GM19099 (cell line): ENCODE measurements at regions not wholly inside any gene's neighbourhood (a gene's known extent, or its start where the extent isn't known, plus 50 kb on each side); places are given as distances from the start of the nearest gene placed in this dataset.

Source experiments
- POLR2A ChIP-seq: IDR thresholded peaks from 3 replicates; pipeline ENCODE4 v1.6.1; 2011; ENCODE audit warnings: low read depth; ENCODE audit not compliant: insufficient read length; ENCODE audit errors: extremely low read depth

DNA sequence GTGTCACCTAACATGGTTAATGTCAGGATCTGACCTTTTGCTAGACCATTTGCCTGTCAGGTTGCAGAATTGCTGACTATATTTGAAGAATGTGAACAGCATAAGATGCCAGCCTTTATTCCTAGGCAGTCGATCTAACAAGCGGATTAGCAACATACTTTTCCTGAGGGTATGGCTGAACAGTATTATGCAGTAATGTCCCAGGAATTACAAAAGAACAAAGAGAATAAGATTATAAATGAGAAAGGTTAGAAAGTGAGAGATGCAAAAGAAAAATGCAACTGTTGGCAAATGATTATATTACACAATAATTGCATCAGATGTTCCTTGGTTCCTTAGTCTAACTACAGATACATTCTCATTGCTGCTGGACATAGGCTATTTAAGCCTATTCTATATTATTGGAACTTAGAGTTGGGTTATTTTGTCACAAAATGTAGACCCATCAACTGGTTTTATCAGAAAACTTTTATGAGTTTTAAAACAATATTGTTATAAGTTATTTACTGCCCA, 647.1 kb upstream of the CRIM1 start:
- no peak for TF ChIP-seq POLR2A

DNA sequence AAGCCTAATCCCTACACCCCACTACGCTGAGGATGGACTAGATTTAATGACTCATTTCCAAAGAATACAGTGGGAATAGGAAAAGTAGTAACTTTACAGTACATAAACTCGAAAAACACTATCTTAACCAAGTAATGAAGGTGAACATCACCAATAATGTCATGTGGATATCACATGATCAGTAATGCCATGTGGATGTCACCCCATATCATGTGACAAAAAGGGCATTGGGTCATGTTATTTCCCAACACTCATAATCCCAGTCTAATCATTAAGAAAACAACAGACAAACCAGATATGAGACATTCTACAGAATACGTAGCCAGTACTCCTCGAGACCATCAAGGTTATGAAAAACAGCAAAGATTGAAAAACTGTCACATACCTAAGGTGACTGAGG, 667.3 kb upstream of the CRIM1 start:
- no peak for TF ChIP-seq POLR2A

DNA sequence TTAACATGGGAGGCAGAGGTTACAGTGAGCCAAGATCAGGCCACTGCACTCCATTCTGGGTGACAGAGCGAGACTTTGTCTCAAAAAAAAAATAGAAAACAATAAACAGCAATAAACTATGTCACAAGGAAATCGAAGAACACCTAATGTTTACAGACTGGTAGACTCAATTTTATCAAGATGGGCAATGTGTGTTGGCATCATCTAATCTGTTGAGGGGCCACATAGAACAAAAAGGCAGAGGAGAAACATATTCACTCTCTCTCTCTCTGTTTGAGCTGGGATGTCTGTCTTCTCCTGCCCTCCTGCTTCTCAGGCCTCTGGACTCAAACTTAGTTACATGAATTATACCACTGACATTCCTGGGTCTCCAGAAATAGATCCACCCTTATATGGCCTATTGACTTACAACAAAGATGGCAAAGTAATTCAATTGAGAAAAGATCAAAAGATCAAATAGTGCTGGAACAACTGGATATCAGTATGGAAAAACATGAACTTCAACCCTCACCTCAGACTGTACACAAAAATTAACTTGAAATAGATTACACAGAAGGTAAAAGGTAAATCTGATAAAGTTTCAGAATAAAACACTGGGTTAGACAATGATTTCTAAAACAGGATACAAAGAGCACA, 703.8 kb upstream of the CRIM1 start:
- TF ChIP-seq POLR2A, result no peak

DNA sequence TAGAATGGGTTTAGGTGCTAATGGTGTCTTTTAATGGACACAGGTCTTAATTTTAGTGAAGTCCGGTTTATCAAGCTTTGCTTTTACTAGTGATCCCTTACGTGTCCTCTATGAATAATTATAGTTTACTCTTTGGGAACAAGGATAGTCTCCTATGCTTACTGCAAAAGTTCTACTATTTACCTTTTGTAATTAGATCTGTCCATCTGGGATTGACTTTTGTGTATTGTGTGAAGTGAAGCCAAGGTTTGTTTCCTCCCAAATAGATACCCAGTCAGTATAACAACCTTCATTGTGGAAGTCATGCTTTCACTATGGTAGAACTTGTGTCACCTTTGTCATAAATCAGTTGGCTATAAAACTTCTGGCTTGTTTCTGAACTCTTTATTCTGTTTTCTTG, 740.9 kb upstream of the CRIM1 start:
- TF ChIP-seq POLR2A, result no peak

DNA sequence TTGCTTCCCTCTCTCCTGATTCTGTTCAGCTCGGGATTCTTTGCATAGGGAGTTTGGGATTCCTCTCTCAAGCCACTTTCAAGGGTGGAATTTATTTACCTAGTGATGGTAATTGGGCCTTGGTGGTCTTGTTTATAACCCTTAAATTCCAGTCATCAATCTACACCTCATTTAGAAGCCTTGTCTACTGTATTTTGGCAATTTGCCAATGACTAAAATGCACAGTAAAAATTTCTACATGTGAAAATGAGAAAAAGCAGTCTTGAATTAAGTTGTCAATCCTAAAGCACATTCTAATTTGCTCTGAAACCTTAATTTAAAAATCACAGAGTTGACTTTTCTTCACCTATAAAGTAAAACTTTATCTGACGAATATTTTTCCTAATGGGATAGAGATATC, 749.2 kb upstream of the CRIM1 start:
- no peak for TF ChIP-seq POLR2A

DNA sequence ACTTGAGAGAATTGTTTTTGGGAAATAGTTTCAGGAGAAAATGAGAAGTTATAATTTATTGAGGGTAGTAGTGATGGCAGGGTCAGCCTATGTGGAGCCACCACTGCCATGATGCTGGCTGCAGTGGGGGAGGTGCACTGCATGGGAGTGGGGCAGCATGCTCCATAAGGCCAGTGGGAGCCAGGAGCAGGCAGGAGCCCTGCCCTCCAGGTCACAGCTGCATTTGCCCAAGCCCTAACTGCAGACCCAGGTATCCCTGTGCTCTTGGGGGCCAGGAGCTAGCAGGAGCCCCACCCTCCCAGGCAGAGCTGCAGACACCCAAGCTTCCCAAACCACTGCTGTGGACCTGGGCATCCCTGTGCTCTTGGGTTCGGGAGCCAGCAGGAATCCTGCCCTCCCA, 757.3 kb upstream of the CRIM1 start:
- TF ChIP-seq POLR2A, result no peak

DNA sequence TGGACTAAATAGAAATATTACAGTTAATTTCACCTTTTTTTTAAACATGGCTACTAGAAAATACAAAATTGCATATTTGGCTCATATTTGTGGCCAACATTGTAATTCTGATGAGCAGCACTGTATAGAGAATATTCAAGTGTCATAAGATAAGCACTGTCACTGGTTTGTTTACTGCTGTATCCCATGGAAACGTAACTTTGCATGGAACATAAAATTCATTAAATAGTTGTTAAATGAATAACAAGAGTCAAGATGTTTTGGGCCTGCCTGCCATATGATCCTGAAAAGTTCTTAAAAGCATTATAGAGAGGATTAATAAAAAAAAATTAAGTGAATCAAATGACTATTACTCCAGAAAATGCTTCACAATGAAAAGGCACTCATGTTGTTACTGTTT, 763.7 kb upstream of the CRIM1 start:
- TF ChIP-seq POLR2A, result no peak

DNA sequence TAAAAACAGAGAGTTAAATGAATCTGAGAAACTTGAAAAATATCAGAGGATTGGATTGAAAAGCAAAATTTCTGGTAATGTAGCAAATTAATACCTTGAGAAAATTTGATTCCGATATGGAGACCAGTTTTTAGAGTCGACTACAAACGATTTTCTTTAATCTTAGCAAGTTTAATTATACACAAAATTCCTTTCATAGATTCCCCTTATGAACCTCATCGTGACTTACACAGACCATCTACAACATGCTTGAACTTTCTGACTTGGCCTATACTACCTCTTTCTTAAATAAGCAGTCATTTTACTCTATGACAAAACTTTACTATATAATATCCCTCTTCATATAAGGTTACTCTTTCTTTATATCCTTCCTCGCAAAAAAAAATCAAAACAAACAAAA, 769.6 kb upstream of the CRIM1 start:
- TF ChIP-seq POLR2A, result no peak

DNA sequence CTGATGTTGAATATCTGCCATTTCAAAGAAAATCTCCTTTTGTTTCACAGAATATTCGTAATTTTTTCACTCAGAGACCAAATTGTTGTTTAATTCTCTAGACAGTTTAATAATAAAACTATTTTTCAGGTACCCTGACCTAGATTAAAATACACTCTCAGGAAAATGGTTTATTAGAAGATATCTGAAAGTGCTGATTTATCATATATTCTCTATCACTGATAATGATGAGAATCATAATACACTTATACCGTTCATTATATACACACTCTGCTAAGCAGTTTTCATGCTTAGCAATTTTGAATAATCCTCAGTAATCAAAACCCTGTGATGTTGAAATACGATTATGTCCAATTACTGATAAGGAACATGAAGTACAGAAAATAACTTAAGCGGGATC, 772.9 kb upstream of the CRIM1 start:
- no peak for TF ChIP-seq POLR2A

DNA sequence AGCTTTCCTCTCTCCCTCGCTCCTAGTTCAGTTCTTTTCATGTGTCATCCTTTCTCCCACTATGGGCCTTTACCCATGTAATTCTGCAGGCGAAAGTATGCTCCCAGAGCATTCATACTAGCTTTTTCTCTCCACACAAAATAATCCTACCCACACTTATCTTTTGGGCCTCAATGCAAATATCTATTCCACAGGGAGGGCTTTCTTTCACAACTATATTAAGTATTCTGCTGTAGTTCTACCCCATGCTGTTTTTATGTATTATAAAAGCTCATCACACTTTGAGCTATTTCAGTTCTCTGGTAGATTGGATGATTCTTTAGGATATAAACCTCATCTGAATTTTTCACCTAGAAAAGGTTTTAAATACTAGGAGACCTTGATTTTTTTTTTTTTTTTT, 774.6 kb upstream of the CRIM1 start:
- no peak for TF ChIP-seq POLR2A

DNA sequence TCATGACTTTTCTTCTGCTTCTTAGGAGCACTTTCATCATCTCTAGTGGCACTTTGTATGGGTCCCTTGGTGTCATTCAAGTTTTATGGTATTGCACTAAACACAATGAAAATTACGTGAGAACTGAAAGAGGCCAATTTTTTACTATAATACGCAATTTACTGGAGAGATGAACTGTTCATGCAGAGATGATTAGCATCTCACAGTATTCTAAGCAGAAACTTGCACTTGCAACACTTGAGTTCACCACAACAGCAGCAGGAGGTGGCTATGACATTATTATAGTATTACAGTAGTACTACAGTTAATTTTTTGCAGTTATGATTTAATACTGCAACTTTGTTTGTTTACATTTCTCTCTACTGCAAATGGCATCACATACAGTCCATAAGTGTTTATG, 793.1 kb upstream of the CRIM1 start:
- TF ChIP-seq POLR2A, result no peak

DNA sequence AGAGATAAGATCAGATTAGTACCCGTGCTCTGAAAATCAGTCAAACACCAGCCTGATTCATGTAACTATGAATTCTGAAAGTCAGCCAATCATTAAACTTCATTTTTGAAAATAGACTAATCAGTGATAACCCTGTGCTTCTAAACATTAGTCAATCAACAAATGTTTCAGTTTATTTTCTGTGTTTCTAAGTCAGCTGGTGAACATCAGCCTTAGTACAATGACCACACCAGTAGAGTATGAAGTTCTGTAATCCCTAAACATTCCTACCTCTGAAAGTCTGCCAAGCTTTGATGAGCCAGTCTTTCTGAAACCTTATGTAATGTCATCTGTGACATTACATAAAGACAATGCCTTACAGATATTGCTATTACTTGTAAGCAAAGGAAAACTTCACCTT, 807.4 kb upstream of the CRIM1 start:
- no peak for TF ChIP-seq POLR2A

DNA sequence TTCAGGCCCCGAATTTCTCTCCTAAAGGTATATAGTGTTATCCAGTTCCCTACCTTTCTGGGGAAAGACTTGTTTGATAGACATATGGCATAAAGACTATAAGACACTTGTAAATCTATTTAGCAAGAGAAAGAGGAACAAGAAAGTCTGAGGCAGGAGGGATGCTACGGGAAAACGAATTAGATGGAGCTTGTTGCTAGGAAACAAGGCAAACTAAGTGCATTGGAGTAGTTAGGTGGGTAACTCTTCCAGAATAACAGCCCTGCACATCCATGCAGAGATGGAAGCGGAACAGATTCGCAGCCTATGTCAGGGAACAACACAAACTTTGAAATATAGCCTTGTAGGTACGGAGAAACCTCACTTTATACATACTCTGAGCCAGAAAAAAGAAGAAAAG, 810.3 kb upstream of the CRIM1 start:
- no peak for TF ChIP-seq POLR2A

DNA sequence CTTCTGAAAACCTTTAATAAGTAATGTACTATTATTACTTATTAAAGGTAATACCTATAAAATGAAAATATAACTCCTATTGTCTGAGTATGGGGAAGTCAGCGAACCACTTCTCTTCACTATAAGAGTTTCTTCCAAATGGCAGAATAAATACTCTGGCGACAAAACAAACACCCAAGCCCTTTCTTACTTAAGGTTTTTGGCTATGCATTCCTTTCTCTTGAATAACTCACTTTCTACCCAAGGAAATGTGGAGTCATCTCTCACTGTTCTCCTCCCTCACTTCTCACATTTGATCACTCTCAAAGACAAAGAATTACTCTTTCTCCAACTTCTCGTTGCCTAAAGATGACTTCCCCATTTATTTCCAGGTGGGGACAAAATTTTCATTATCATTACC, 816.8 kb upstream of the CRIM1 start:
- TF ChIP-seq POLR2A, result no peak

DNA sequence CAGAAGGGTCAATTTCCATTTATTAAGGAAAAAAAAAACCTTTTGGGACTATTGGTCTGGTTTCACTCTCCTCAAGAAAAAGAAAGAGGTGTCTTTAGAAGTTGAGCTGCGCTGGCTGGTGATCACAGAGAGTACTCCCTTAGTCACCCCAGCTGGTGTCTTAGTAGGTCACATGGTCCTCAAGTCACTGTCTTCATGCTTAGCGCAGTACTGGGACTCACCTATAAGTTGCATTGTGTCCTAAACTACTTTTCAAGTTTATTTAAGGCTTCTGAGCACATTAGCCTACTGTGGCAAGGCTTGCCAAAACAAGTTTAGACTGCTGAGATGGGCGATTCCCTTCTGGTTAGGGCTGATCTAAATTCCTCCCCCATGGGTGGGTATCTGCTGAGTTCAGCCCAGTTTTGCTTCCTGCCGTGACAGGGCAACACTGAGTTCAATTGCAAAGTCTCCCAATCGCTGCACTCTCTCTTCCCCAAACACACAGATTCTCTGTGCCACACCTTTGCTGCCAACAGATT, 824.9 kb upstream of the CRIM1 start:
- TF ChIP-seq POLR2A, result no peak

DNA sequence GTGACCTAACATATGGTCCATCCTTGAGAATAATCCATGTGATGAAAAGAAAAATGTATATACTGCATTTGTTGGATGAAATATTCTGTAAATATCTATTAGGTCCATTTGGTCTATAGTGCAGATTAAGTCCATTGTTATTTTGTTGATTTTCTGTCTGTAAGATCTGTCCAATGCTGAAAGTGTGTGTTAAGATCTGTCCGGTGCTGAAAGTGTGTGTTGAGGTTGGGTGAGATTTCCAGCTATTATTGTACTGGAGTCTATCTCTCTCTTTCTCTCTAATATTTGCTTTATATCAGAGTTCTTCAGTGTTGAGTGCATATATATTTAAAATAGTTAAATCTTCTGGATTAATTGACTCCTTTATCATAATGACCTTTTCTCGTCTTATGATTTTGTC, 828.8 kb upstream of the CRIM1 start:
- no peak for TF ChIP-seq POLR2A

DNA sequence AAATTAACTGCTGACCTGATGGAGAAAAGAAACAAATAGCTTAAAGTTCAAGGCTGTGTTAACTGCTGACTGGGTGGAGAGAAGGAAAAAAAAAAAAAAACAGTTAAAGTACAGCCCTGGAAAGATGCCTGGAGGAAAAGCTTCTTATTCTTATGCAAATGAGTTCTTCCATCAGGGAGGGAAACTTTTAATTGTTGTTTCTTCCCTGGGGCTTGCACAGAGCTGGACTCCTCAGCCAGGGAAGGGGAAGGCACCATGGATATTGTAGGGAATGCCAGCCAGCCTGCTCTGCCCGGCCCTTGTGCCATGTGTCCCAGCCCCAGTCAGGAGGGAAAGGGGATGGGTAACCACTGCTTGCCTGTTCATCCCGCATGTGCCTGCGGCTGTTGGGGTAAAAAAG, 833.1 kb upstream of the CRIM1 start:
- no peak for TF ChIP-seq POLR2A
